Kidney (tissue), 13 donors: ENCODE measurements at regions not wholly inside any gene's neighbourhood (a gene's known extent, or its start where the extent isn't known, plus 50 kb on each side); places are given as distances from the start of the nearest gene placed in this dataset.

Experiments
- DNase-seq, 5 donors: peaks; one replicate each; pipeline ENCODE4 v3.0.0-alpha.2; 2013 to 2020
- FAIRE-seq: peaks from 2 replicates; lab custom pipeline; 2012; peaks lifted over from hg19 to GRCh38; lab: Jason Lieb, UNC
- H3K27ac ChIP-seq, 2 donors: one replicate each; pipeline ENCODE4 v1.7.0; 2013; ENCODE audit warnings: low read depth in 2 of 2, low read length in 2 of 2, inconsistent platforms in 1 of 2
- H3K27me3 ChIP-seq: one replicate; pipeline ENCODE4 v1.7.1; 2013; ENCODE audit warnings: low read length, inconsistent platforms; ENCODE audit not compliant: control insufficient read depth, insufficient read depth
- H3K36me3 ChIP-seq, 3 donors: one replicate each; pipeline versions ENCODE4 v1.7.0 to v1.7.1; 2013; ENCODE audit warnings: low read length in 3 of 3, control low read depth in 1 of 3, inconsistent platforms in 1 of 3; ENCODE audit not compliant: insufficient read depth in 3 of 3, control insufficient read depth in 2 of 3
- H3K4me1 ChIP-seq, 3 donors: one replicate each; pipeline versions ENCODE4 v1.7.0 to v1.7.1; 2013; ENCODE audit warnings: low read length in 3 of 3, inconsistent platforms in 1 of 3, low read depth in 1 of 3; ENCODE audit not compliant: control insufficient read depth in 2 of 3, insufficient read depth in 2 of 3
- H3K4me3 ChIP-seq, 3 donors: one replicate each; pipeline versions ENCODE4 v1.7.0 to v1.8.1; 2013; ENCODE audit warnings: low read length in 3 of 3, control low read depth in 1 of 3, inconsistent platforms in 1 of 3
- H3K9ac ChIP-seq, 3 donors: one replicate each; pipeline versions ENCODE4 v1.7.0 to v1.7.1; 2013; ENCODE audit warnings: low read length in 3 of 3, control low read depth in 1 of 3, inconsistent platforms in 1 of 3
- H3K9me3 ChIP-seq, 3 donors: one replicate each; pipeline versions ENCODE4 v1.7.0 to v1.7.1; 2013; ENCODE audit warnings: low read length in 3 of 3, control low read depth in 1 of 3, inconsistent platforms in 1 of 3; ENCODE audit not compliant: control insufficient read depth in 2 of 3, insufficient read depth in 1 of 3
- intact Hi-C: fragments of 100-400 bp; cut with DNase I; formaldehyde crosslinking; loops from one replicate; pipeline ENCODE4 v1.11.1; 2022
- TF ChIP-seq, protein P1 (sequence below): IDR thresholded peaks from 3 replicates; pipeline ENCODE4 v1.5.1; 2012; ENCODE audit warnings: mild to moderate bottlenecking, moderate library complexity, borderline replicate concordance; ENCODE audit not compliant: insufficient read depth; ENCODE audit errors: extremely low read depth
- donor health status: control.
- donor health status: control.
- donor health status: control.
- donor health status: control.
- donor health status: control.
- donor health status: DM: yes; HTN: yes; CAD: no.
- donor health status: Normal renal cell carcinoma (clear cell type).

DNA sequence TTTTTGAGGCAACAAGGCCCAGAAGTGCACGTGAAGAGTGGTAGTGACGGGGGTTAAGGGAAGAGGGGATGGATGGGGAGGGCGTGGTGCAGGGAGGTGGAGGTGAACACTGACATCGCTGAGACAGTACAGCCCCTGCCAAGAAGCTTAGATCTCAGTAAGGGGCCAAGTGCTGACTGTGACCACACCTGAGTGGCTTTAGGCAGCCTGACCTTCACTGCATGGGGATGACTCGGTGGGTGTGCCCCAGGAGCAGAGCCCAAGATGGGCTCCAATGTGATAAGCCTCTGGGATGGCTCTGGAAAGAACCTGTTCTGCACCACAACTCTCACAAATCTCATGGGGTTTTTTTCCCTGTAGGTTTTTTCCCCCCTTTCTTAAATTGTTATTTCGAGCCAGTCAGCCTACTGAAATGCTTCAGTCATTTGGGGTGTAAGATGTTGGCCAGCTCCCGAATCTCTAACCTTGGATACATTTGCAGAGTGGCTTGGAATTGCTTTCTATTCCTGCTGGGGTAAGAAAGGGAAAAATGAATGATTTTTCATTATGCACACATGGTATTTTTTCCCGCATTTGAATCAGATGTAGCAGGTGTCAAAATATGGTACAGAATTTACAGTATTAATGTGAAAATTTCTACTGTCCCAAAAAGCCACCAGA lies 165.0 kb downstream of the TM9SF2 start:
- no peaks in the 10 kb centered on the region for H3K36me3 ChIP-seq
- no peak for FAIRE-seq

DNA sequence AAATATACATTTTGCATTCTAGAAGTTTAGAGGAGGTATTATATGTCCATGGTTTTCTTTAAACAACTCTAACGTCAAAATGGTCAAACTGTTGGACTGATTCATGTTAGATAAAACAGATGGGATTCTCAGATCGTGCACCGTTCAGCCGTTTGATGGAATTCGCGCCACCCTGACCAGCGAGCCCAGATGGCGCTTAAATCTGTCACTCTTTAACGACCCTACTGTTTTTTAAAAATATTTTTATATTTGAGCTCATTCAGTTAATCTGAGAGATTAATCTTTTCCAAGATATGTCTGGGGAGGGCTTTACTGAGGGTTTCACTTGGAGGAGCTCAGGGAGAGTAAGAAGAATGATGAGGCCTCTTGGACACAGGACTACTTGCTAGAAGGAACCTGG lies 164.4 kb downstream of the TM9SF2 start:
- intact Hi-C loops, result no loop called here
- TF ChIP-seq, protein P1, sequence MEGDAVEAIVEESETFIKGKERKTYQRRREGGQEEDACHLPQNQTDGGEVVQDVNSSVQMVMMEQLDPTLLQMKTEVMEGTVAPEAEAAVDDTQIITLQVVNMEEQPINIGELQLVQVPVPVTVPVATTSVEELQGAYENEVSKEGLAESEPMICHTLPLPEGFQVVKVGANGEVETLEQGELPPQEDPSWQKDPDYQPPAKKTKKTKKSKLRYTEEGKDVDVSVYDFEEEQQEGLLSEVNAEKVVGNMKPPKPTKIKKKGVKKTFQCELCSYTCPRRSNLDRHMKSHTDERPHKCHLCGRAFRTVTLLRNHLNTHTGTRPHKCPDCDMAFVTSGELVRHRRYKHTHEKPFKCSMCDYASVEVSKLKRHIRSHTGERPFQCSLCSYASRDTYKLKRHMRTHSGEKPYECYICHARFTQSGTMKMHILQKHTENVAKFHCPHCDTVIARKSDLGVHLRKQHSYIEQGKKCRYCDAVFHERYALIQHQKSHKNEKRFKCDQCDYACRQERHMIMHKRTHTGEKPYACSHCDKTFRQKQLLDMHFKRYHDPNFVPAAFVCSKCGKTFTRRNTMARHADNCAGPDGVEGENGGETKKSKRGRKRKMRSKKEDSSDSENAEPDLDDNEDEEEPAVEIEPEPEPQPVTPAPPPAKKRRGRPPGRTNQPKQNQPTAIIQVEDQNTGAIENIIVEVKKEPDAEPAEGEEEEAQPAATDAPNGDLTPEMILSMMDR, result no peak
- no peak overlapping the region for H3K27ac ChIP-seq
- H3K9ac ChIP-seq, result no peak overlapping the region
- DNase-seq, result peak in 1 of 5 donors; percentile 19
- no peaks in the 10 kb centered on the region for H3K9me3 ChIP-seq
- no peak overlapping the region for H3K4me3 ChIP-seq
- FAIRE-seq, result no peak
- no peaks in the 10 kb centered on the region for H3K36me3 ChIP-seq
- H3K4me1 ChIP-seq, result no peaks in the 10 kb centered on the region
- peaks cover 18% of the 10 kb centered on the region for H3K27me3 ChIP-seq

More for the DNA sequence above, 165.0 kb downstream of the TM9SF2 start:
- Histone ChIP-seq H3K4me3 (no peak overlapping the region), H3K27ac (no peak overlapping the region), H3K27me3 (peaks cover 18% of the 10 kb centered on the region), H3K4me1 (no peaks in the 10 kb centered on the region), H3K9me3 (no peaks in the 10 kb centered on the region), H3K9ac (no peak overlapping the region)
- intact Hi-C loops, result no loop called here
- DNase-seq, result no peak
- TF ChIP-seq, protein P1, result no peak

DNA sequence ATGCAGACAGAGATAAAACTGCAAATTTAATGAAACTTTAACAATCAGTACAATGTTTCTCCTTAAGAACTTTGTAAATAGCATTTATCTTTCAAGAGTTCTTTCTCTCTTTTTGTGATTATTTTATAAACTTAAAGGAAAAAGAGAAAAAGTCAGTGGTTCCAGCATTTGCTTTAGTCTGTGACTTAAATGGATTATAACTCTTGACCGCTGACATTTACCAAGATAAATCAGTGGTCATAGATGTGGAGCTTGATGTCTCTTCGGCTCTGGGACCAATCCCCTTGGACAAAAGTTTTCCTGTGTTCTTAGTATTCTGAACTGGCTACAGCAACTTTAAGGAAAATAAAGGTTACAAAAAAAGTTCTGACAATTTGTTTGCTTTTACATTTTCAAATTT lies 162.6 kb downstream of the TM9SF2 start:
- peaks cover 18% of the 10 kb centered on the region for H3K27me3 ChIP-seq
- H3K4me1 ChIP-seq, result no peaks in the 10 kb centered on the region
- H3K9ac ChIP-seq, result no peak overlapping the region
- intact Hi-C loops, result no loop called here
- peak in 1 of 5 donors; percentile 18 for DNase-seq
- no peaks in the 10 kb centered on the region for H3K9me3 ChIP-seq
- no peak overlapping the region for H3K27ac ChIP-seq
- no peak overlapping the region for H3K4me3 ChIP-seq
- no peak for FAIRE-seq
- no peaks in the 10 kb centered on the region for H3K36me3 ChIP-seq
- TF ChIP-seq, protein P1, result no peak
